ENCODE measurements at regions not wholly inside any gene's neighbourhood (a gene's known extent, or its start where the extent isn't known, plus 50 kb on each side); places are given as distances from the start of the nearest gene placed in this dataset.

DNA sequence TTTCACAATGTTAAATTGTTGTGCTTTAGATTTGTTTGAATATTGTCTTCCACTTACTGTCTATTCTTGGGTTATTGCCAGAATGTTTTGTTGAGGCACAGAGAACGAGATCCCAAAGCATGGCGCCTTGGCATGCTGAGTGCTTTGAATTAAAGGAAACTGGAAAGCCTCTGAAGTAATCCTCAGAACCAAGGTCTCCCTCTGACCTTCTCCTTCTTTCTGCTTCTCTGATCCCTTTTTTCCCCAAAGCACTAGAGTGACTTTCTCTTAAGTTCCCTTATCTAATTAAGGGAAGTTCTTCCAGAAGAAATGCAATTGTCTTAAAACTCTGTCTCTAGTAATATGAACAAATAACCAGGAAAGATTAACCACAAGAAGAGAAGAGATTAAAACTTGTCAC is 214.7 kb downstream of the SPP2 start:
- Histone ChIP-seq H3K9me3 (ENCODE audit: control insufficient read depth, low read length) (no peaks in the 10 kb centered on the region), H3K36me3 (ENCODE audit: control insufficient read depth, insufficient read depth, low read length) (no peaks in the 10 kb centered on the region), H3K4me3 (ENCODE audit: extremely low read depth, insufficient read depth, low read length, poor library complexity, severe bottlenecking) (no peak overlapping the region), H3K27ac (ENCODE audit: low read depth, low read length, severe bottlenecking) (no peak overlapping the region), H3K4me1 (ENCODE audit: control insufficient read depth, insufficient read depth, low read length, poor library complexity, severe bottlenecking) (no peaks in the 10 kb centered on the region)
- 92% methylated on average over 2 of the region's 2 CpGs; no CpG with 5 or more reads in 1 of the 2 experiments for WGBS, 2 experiments (ENCODE audit: insufficient coverage in 2 of 2)

DNA sequence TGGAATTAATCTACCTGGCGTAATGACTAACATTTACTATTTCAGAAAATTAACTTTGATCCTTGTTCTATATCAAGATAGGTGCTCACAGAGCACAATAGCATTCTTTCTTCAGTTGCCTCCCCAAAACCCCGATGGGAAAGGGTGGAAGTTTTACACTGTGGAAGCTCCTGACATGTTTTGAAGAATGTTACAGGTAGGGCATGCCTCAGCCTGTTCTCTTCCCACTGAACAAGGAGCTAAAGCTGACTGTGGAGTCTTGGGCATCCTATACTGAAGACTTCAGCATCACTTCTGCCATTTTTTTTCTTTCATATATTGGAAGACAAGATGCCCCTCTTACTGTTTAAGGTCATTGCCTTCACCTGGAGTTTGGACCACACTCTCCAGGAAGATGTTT is 211.2 kb downstream of the SPP2 start:
- no peak overlapping the region for H3K4me3 ChIP-seq (ENCODE audit: extremely low read depth, insufficient read depth, low read length, poor library complexity, severe bottlenecking)
- H3K9me3 ChIP-seq (ENCODE audit: control insufficient read depth, low read length): no peaks in the 10 kb centered on the region
- no CpG with 5 or more reads among the region's 2 CpGs for WGBS, 2 experiments (ENCODE audit: insufficient coverage in 2 of 2)
- H3K4me1 ChIP-seq (ENCODE audit: control insufficient read depth, insufficient read depth, low read length, poor library complexity, severe bottlenecking): peaks cover 11% of the 10 kb centered on the region
- no peaks in the 10 kb centered on the region for H3K36me3 ChIP-seq (ENCODE audit: control insufficient read depth, insufficient read depth, low read length)
- no peak overlapping the region for H3K27ac ChIP-seq (ENCODE audit: low read depth, low read length, severe bottlenecking)

DNA sequence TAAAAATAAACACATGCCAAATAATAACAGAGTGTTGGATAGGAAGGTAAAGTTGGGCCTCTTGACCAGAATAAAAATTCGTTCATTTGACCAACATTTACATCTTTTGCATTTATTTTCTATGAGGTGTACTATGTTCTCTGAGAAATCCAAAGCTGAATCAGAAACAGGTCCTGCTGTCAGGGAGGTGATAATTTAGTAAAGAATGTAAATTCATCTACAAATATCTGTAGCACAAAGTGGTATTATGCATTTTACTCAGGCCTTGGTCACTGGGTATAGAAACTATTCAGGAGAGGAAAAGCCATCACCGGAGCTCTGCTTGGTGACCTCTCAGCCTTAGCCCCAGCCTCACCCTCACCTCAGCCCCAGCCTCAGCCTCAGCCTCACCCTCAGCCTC is 208.9 kb downstream of the SPP2 start:
- Histone ChIP-seq H3K27ac (ENCODE audit: low read depth, low read length, severe bottlenecking) (no peak overlapping the region), H3K36me3 (ENCODE audit: control insufficient read depth, insufficient read depth, low read length) (no peaks in the 10 kb centered on the region), H3K9me3 (ENCODE audit: control insufficient read depth, low read length) (no peaks in the 10 kb centered on the region), H3K4me3 (ENCODE audit: extremely low read depth, insufficient read depth, low read length, poor library complexity, severe bottlenecking) (no peak overlapping the region), H3K4me1 (ENCODE audit: control insufficient read depth, insufficient read depth, low read length, poor library complexity, severe bottlenecking) (peaks cover 11% of the 10 kb centered on the region)
- WGBS, 2 experiments (ENCODE audit: insufficient coverage in 2 of 2): no CpG with 5 or more reads among the region's 2 CpGs

DNA sequence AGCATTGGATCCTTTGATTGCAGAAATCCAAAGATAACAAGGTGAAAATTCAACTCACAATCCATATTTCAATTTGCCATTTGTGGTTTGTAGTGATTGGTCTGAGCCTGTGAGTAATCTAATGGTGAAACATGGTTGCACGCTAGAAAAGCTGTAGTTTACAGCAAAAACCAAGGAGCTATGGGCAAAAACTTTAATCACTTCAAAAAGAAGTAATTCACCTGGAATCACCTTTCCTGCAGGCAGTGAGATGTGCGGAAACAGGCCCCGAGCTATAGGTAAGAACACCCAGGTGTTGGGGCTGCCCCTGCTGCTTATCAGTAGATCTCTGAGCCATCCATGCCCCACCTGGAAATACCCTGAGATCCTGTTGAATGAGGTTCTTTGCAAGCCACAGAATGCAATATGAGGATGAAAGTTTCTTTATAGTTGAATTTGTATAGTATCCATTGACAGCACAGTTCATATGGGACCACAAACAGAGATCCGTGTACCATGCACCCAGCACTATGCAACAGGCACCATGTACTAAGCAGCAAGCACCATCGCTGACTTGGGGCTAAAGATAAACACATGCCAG is 208.2 kb downstream of the SPP2 start:
- Histone ChIP-seq H3K36me3 (ENCODE audit: control insufficient read depth, insufficient read depth, low read length) (no peaks in the 10 kb centered on the region), H3K9me3 (ENCODE audit: control insufficient read depth, low read length) (no peaks in the 10 kb centered on the region), H3K4me1 (ENCODE audit: control insufficient read depth, insufficient read depth, low read length, poor library complexity, severe bottlenecking) (peaks cover 11% of the 10 kb centered on the region), H3K4me3 (ENCODE audit: extremely low read depth, insufficient read depth, low read length, poor library complexity, severe bottlenecking) (no peak overlapping the region), H3K27ac (ENCODE audit: low read depth, low read length, severe bottlenecking) (no peak overlapping the region)
- 86 to 100% methylated on average over 3 to 4 of the region's 5 CpGs for WGBS, 2 experiments (ENCODE audit: insufficient coverage in 2 of 2)

DNA sequence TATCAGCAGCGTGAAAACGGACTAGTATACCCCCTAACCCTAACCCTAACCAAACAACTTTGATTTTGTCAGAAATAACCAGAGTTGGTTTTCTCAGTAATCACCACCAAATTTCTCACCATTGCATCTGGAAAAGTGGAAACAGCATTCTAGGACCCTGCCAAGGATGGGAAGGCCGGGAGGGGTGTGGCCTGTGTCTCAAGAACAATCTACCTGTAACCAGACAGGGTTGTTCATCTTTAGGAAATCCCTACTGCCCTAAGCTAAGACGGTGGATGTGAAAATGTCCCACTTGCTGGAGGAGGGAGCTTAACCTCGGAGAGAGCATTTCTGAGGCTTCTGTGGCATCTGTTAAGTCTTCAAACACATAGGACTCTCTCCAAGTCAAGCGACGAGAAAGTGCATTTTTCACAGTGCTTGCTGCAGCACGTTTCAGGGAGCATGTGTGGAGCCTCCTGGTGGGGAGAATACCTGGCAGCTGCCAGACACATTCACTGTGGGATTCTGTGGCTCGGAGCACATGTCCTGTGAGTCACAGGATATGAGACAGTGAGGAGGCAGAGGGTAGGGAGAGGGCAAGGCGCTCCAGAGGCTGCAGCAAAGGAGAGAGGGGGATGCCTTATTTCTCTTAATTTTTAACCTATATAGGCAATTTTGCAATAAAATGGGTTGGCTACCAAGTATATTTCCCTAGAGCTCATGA is 207.5 kb downstream of the SPP2 start:
- Histone ChIP-seq H3K9me3 (ENCODE audit: control insufficient read depth, low read length) (no peaks in the 10 kb centered on the region), H3K4me1 (ENCODE audit: control insufficient read depth, insufficient read depth, low read length, poor library complexity, severe bottlenecking) (peaks cover 11% of the 10 kb centered on the region), H3K4me3 (ENCODE audit: extremely low read depth, insufficient read depth, low read length, poor library complexity, severe bottlenecking) (no peak overlapping the region), H3K36me3 (ENCODE audit: control insufficient read depth, insufficient read depth, low read length) (no peaks in the 10 kb centered on the region), H3K27ac (ENCODE audit: low read depth, low read length, severe bottlenecking) (no peak overlapping the region)
- 43 to 45% methylated on average over 6 to 7 of the region's 10 CpGs for WGBS, 2 experiments (ENCODE audit: insufficient coverage in 2 of 2)

DNA sequence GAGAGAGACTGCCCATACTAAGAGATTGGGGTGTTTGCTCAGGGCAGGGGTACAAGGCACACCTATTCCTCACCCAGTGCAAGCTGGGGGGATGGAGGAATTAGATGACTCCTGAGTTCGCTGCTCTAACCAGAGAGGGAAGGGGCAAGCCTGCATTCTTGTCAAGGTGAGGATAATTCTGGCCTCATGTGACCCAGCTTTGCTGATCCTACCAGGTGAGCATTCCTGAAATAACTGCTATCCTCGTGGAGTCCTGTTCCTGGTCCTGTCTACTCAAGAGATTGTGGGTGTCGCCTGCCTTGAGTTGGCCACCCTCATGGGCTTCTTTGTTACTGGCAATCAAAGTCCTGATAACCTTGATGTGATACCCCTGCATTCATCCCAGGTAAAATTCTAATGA is 206.0 kb downstream of the SPP2 start:
- WGBS, 2 experiments (ENCODE audit: insufficient coverage in 2 of 2): 67 to 72% methylated on average over 3 of the region's 3 CpGs
- H3K4me3 ChIP-seq (ENCODE audit: extremely low read depth, insufficient read depth, low read length, poor library complexity, severe bottlenecking): no peak overlapping the region
- H3K4me1 ChIP-seq (ENCODE audit: control insufficient read depth, insufficient read depth, low read length, poor library complexity, severe bottlenecking): peaks cover 15% of the 10 kb centered on the region
- no peak overlapping the region for H3K27ac ChIP-seq (ENCODE audit: low read depth, low read length, severe bottlenecking)
- H3K9me3 ChIP-seq (ENCODE audit: control insufficient read depth, low read length): no peaks in the 10 kb centered on the region
- H3K36me3 ChIP-seq (ENCODE audit: control insufficient read depth, insufficient read depth, low read length): no peaks in the 10 kb centered on the region

DNA sequence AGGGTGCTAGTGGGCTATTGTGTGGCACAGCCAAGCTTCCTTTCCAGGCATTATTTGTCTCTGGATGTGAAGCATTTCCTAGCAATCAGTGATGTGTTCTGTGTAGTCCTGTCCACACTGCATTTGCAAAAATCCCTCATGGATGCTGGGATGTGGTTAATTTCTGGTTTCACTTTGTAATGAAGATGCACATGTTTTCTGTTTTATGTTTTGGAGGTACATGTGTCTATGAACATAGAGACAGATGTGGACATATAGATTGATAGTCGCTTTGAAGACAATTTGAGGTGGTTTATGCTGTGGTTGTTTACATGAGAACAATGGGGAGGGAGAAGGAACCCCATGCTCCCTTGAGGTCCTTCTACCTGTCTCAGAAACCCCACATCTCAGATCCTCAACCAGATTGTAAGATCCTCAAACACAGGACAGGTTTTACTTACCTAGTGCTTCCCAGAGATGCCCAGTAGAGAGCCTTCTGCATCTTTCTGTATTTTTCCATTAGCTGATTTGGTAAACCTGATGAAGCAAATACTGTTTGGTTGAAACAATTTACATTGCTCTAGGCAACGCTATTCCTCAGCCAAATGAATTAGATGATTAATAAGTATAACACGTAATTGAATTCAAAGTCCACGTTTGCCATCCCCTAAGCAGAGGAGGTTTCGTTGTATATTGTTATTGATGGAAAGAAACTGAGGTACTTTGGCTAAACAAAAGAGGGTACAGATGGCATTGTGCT is 204.4 kb downstream of the SPP2 start:
- no peaks in the 10 kb centered on the region for H3K36me3 ChIP-seq (ENCODE audit: control insufficient read depth, insufficient read depth, low read length)
- no peak overlapping the region for H3K4me3 ChIP-seq (ENCODE audit: extremely low read depth, insufficient read depth, low read length, poor library complexity, severe bottlenecking)
- peaks cover 26% of the 10 kb centered on the region for H3K4me1 ChIP-seq (ENCODE audit: control insufficient read depth, insufficient read depth, low read length, poor library complexity, severe bottlenecking)
- 92 to 94% methylated on average over 4 to 5 of the region's 5 CpGs for WGBS, 2 experiments (ENCODE audit: insufficient coverage in 2 of 2)
- no peak overlapping the region for H3K27ac ChIP-seq (ENCODE audit: low read depth, low read length, severe bottlenecking)
- no peaks in the 10 kb centered on the region for H3K9me3 ChIP-seq (ENCODE audit: control insufficient read depth, low read length)

DNA sequence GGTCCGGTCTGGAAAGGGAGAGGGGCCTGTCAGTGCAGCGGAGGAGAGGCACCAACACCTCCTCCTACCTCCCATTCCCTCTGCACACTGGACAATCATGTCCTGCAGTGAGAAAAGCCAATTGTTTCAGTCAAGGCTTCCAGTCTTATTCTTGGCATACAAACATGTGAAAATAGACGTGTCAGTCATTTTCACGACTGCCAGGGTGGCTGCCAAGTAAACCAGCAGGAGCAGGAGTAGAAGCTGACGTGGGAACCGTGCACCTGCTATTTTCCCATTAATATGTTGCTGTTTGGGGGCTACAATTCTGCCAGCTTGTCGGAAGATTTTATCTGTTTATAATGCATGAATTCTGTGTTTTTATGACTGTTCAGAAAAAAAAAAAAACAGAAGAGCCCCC is 202.3 kb downstream of the SPP2 start:
- no peaks in the 10 kb centered on the region for H3K36me3 ChIP-seq (ENCODE audit: control insufficient read depth, insufficient read depth, low read length)
- peaks cover 25% of the 10 kb centered on the region for H3K4me1 ChIP-seq (ENCODE audit: control insufficient read depth, insufficient read depth, low read length, poor library complexity, severe bottlenecking)
- peaks cover 6% of the 10 kb centered on the region for H3K9me3 ChIP-seq (ENCODE audit: control insufficient read depth, low read length)
- H3K4me3 ChIP-seq (ENCODE audit: extremely low read depth, insufficient read depth, low read length, poor library complexity, severe bottlenecking): no peak overlapping the region
- H3K27ac ChIP-seq (ENCODE audit: low read depth, low read length, severe bottlenecking): no peak overlapping the region
- 78 to 88% methylated on average over 3 to 4 of the region's 7 CpGs for WGBS, 2 experiments (ENCODE audit: insufficient coverage in 2 of 2)

DNA sequence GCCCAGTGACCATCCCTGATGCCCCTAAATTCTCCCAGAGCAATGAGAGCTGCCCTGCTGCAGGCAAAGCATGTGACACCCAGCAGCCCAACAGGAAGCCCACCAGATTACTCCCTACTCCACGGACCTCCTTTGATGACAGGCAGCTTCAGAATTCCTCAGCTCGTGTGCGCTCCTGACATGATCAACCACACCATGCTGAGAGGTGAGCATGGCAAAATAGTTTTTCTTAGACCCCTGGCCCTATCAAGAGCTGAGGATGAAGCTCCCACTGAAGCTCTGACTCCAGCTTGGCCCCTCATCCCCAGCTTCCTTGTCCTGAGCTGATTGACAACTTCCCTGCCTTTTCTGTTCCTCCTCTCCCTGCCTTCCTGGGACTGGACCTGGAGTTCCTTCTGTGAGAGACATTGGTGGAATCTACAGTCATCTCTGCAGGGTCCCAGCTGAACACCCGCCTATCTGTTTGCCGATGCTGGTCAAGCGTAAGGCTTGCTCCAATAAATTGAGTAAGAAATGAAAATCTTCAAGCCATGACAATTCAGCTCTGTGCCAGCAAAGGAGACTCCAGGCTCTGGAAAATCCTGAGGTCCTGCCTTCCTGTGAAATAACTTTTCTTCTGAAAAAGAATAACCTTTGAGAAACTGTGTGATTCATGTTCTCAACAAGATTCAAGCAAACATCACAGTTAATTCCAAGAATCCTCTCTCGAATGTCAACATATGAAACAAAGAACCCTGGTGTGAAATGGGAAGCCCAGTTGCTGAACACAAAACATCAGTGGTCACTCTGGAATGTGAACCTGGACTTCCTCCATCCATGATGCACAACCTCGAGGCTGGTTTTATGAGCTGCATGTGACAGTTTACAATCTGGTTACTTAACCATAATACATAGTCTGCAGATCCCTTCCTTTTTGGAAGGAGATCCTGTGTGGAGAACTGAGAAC is 201.1 kb downstream of the SPP2 start:
- WGBS, 2 experiments (ENCODE audit: insufficient coverage in 2 of 2): 87 to 90% methylated on average over 6 to 7 of the region's 8 CpGs
- Histone ChIP-seq H3K27ac (ENCODE audit: low read depth, low read length, severe bottlenecking) (no peak overlapping the region), H3K36me3 (ENCODE audit: control insufficient read depth, insufficient read depth, low read length) (no peaks in the 10 kb centered on the region), H3K9me3 (ENCODE audit: control insufficient read depth, low read length) (peaks cover 6% of the 10 kb centered on the region), H3K4me3 (ENCODE audit: extremely low read depth, insufficient read depth, low read length, poor library complexity, severe bottlenecking) (no peak overlapping the region), H3K4me1 (ENCODE audit: control insufficient read depth, insufficient read depth, low read length, poor library complexity, severe bottlenecking) (peaks cover 22% of the 10 kb centered on the region)

DNA sequence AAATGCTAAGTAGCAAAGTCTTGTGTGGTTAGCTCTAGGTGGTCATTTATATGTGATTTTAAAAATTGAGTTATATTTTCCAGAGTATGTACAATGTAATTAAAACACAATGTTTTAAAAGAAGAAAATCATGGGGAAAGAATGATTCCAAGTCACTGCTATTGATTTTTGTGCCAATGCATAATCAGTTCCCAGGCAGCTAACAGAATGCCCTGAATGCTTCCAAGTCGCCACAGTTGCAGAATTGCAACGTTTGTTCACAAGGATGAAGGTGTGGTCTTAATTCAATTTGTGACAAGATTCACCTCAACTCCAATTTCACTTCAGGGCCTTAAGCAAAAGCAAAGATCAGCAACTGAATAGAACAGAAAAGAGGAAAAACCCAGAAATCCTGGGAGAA is 200.4 kb downstream of the SPP2 start:
- 65 to 87% methylated on average over 2 of the region's 2 CpGs for WGBS, 2 experiments (ENCODE audit: insufficient coverage in 2 of 2)
- no peak overlapping the region for H3K27ac ChIP-seq (ENCODE audit: low read depth, low read length, severe bottlenecking)

More for the DNA sequence above, 200.4 kb downstream of the SPP2 start:
- H3K36me3 ChIP-seq (ENCODE audit: control insufficient read depth, insufficient read depth, low read length): no peaks in the 10 kb centered on the region
- H3K4me3 ChIP-seq (ENCODE audit: extremely low read depth, insufficient read depth, low read length, poor library complexity, severe bottlenecking): no peak overlapping the region
- H3K9me3 ChIP-seq (ENCODE audit: control insufficient read depth, low read length): peaks cover 6% of the 10 kb centered on the region
- peaks cover 25% of the 10 kb centered on the region for H3K4me1 ChIP-seq (ENCODE audit: control insufficient read depth, insufficient read depth, low read length, poor library complexity, severe bottlenecking)
